Mononuclear cell (primary cell): ENCODE measurements at regions not wholly inside any gene's neighbourhood (a gene's known extent, or its start where the extent isn't known, plus 50 kb on each side); places are given as distances from the start of the nearest gene placed in this dataset.

Source experiments
- H3K27me3 ChIP-seq: 2 replicates; pipeline ENCODE4 v1.6.0; 2011; ENCODE audit warnings: low read length, control low read depth; ENCODE audit not compliant: insufficient read depth
- H3K4me1 ChIP-seq: 2 replicates; pipeline ENCODE4 v1.5.1; 2011; ENCODE audit warnings: mild to moderate bottlenecking, low read length, control low read depth; ENCODE audit not compliant: insufficient read depth
- H3K4me3 ChIP-seq: 2 replicates; pipeline ENCODE4 v1.5.1; 2011; ENCODE audit warnings: mild to moderate bottlenecking, low read length, moderate library complexity
- H3K9me3 ChIP-seq: 2 replicates; pipeline ENCODE4 v1.5.1; 2011; ENCODE audit warnings: low read depth, mild to moderate bottlenecking, control low read depth, low read length

GRCh38 chr11:10942620-10943019 is 84.8 kb upstream of the ZBED5 start:
- no peak overlapping the region for H3K4me3 ChIP-seq
- no peaks in the 10 kb centered on the region for H3K27me3 ChIP-seq
- H3K4me1 ChIP-seq = no peaks in the 10 kb centered on the region
- H3K9me3 ChIP-seq = no peaks in the 10 kb centered on the region

GRCh38 chr11:10941871-10942270 is 84.0 kb upstream of the ZBED5 start:
- H3K27me3 ChIP-seq = no peaks in the 10 kb centered on the region
- no peaks in the 10 kb centered on the region for H3K9me3 ChIP-seq
- no peaks in the 10 kb centered on the region for H3K4me1 ChIP-seq
- no peak overlapping the region for H3K4me3 ChIP-seq

GRCh38 chr11:10941414-10941813 is 83.6 kb upstream of the ZBED5 start:
- Histone ChIP-seq H3K9me3 (no peaks in the 10 kb centered on the region), H3K4me1 (no peaks in the 10 kb centered on the region), H3K4me3 (no peak overlapping the region), H3K27me3 (no peaks in the 10 kb centered on the region)

DNA sequence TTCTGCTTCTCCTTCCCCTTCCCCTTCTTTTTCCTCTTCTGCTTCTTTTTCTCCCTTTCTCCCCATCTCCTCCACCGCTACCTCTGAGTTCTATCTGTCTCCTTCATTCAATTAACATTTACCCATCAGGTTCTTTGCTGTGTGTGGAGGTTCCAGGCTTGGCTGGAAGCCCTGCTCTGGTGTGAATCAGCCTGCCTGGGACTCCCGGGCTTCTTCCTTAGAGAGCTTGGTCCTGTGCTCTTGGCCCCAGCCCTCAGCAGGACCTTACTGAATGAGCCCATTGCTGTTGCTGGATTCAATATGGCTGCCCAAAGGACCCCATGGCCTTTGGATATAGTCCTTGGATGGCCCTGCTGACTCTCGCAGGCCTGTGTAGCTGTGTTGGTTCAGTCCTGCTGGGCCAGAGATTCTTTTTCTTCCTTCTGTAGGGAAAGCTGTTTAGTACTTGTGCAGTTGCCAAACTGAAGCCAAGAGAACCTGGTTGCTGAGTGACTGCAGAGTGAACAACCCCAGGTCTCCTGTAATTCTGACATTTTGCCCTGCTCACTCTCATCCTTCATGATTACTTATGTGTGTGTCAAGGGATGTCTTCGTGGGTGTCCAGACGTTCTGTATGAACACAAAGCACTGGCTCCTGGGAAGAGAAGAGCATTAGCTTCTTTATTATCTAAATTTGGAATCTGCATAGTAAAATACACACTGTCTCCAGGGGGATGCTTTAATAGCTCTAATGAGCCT is 81.0 kb upstream of the ZBED5 start:
- Histone ChIP-seq H3K27me3 (peaks cover 15% of the 10 kb centered on the region), H3K4me1 (peaks cover 8% of the 10 kb centered on the region), H3K4me3 (no peak overlapping the region), H3K9me3 (no peaks in the 10 kb centered on the region)

- H3K4me1 ChIP-seq = peaks cover 9% of the 10 kb centered on the region
- no peak overlapping the region for H3K4me3 ChIP-seq
- peaks cover 18% of the 10 kb centered on the region for H3K27me3 ChIP-seq
- no peaks in the 10 kb centered on the region for H3K9me3 ChIP-seq
Measured at GRCh38 chr11:10938231-10938630, 80.4 kb upstream of the ZBED5 start.

GRCh38 chr11:10937385-10937771 is 79.5 kb upstream of the ZBED5 start:
- H3K27me3 ChIP-seq = peaks cover 26% of the 10 kb centered on the region
- no peak overlapping the region for H3K4me3 ChIP-seq
- no peaks in the 10 kb centered on the region for H3K9me3 ChIP-seq
- peaks cover 9% of the 10 kb centered on the region for H3K4me1 ChIP-seq

DNA sequence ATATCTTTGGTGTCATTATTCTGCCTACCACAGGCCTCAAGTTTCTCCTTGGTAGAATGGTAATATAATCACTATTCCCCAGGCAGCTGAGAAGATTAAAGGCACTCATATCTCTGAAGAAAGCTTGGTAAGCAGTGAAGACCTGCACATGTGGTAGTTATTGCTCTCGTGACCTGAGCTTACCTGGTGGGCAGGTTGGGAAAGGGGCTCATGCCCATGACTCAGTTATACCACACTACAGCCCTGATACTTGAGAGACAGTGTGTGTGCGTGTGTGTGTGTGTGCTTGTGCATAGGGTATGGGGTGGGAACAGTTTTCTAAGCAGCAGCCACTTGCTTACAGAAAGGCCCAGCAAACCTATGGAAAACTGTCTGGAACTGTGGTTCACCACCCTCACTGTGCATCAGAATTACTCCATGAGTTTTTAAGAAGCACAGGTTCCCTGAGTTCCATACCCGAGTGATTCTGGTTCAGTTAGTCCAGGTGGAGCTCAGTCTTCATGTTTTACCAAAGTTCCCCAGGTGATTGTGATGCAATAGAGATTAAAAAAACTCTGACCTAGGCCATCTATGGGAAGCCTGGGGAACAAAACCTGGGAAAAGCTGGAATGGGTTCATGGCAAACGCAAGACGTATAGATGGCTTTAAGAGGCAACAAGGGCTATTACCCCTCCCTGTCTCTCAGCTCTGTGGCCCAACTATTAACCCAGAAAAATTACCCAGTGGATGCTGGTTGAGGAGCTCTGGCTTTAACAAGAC is 79.0 kb upstream of the ZBED5 start:
- H3K4me3 ChIP-seq = no peak overlapping the region
- peaks cover 10% of the 10 kb centered on the region for H3K4me1 ChIP-seq
- H3K9me3 ChIP-seq = no peaks in the 10 kb centered on the region
- peaks cover 29% of the 10 kb centered on the region for H3K27me3 ChIP-seq

- H3K4me1 ChIP-seq = peaks cover 25% of the 10 kb centered on the region
- H3K4me3 ChIP-seq = no peak overlapping the region
- H3K9me3 ChIP-seq = no peaks in the 10 kb centered on the region
- peaks cover 41% of the 10 kb centered on the region for H3K27me3 ChIP-seq
Measured at GRCh38 chr11:10935015-10935559, 77.2 kb upstream of the ZBED5 start.

DNA sequence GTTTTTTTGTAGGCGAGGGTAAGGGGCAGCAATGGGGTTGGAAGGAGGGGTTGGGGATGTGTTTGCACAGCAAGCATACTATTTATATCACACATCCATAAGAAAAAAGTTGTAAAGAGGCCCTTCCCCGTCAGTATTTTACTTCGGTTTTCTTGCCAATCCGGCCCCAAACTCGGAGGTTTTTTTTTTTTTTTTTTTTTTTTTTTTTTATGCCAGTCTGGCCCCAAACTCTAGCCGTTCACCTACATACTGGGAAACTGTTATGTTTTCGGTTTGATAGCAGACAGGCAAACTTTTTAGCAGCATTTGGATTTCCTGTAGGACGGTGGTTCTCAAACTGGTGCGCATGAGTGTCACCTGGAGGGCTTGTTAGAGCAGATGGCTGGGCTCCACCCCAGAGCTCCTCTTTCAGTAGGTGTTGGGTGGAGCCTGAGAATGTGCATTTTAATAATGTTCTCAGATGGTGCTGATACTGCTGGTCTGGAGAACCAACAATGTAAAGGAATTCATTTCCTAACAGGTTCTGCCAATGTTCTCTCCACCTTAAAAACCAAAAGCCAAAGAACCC is 76.5 kb upstream of the ZBED5 start:
- Histone ChIP-seq H3K27me3 (peaks cover 48% of the 10 kb centered on the region), H3K4me1 (peaks cover 25% of the 10 kb centered on the region), H3K9me3 (no peaks in the 10 kb centered on the region), H3K4me3 (no peak overlapping the region)

DNA sequence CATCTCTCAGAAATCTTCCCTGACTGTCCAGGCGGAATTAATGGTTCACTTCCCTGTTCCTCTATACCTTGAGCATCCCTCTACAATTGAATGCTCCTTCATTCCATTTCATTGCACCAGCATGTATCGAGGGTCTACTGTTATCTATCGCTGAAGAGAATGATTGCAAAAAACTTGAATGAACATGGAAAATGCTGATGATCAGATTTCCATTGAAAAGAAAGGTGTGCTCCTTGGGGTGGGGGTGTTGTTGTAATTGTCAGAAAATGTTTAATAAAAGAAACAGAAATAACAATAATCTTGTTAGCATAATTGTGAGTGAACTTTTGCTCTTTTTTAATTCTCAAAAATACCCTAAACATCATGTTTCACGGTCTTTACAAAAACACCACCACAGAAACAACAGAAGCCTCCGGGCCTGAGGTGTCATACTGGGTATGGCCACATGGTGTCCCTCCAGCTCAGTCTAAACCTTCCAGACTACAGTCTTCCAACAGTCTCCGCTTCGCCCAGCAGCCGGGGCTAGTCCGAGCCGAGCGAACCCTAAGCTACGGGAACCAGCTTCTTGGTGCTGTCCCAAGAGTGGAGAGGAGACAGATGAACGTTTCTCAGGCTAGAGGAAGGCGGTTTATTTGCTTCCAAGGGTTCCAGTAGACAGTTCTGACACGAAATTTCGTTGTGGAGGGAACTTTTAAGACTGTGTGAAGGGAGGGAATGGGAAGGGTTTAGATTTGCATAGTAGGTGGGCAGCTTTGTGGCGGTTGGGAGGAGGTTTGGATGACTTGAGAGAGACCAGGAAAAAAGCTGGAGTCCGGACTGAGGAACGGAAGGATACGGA is 75.8 kb upstream of the ZBED5 start:
- peaks cover 25% of the 10 kb centered on the region for H3K4me1 ChIP-seq
- H3K4me3 ChIP-seq = no peak overlapping the region
- no peaks in the 10 kb centered on the region for H3K9me3 ChIP-seq
- H3K27me3 ChIP-seq = peaks cover 55% of the 10 kb centered on the region

- peaks cover 25% of the 10 kb centered on the region for H3K4me1 ChIP-seq
- H3K4me3 ChIP-seq = no peak overlapping the region
- H3K9me3 ChIP-seq = no peaks in the 10 kb centered on the region
- peaks cover 59% of the 10 kb centered on the region for H3K27me3 ChIP-seq
Measured at GRCh38 chr11:10932976-10933375, 75.1 kb upstream of the ZBED5 start.

DNA sequence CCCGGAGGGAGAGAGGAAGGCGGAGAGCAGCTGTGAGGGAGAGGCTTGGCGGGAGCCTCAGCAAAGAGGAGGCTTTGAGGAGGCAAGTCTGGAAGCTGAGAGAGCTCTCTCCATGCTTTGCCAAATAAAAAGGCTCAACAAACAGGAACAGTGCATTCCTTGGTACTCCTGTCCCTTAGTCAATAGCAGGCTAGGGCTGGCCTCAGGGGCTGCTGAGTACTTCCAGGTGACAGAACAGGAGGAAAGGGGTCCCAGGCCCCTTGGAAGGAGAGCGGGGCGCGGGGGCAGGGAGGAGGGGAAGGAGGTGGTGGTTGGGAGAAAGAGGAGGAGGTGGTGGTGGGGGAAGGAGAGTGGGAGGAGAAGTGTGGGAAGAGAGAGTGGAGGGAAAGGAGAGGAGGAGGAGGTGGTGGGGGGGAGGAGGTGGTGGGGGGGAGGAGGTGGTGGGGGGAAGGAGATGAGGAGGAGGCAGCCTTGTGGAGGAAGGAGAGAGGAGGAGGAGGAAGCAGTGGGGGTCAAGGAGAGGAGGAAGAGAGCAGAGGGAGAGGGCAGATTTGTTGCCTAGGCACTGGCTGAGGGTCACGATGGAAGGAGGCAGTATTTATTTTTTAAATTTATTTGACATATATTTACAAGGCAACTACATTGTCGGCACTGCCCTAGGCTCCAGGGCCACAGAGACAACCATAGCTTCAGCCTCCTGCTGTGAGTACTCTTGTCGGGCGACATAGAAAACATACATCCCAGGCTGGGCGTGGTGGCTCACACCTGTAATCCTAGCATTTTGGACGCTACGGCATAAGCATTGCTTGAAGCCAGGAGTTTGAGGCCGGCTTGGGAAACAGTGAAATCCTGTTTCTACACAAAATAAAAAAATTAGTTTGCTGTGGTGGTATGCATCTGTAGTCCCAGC is 74.2 kb upstream of the ZBED5 start:
- Histone ChIP-seq H3K27me3 (peaks cover 65% of the 10 kb centered on the region), H3K4me3 (no peak overlapping the region), H3K4me1 (peaks cover 25% of the 10 kb centered on the region), H3K9me3 (no peaks in the 10 kb centered on the region)

DNA sequence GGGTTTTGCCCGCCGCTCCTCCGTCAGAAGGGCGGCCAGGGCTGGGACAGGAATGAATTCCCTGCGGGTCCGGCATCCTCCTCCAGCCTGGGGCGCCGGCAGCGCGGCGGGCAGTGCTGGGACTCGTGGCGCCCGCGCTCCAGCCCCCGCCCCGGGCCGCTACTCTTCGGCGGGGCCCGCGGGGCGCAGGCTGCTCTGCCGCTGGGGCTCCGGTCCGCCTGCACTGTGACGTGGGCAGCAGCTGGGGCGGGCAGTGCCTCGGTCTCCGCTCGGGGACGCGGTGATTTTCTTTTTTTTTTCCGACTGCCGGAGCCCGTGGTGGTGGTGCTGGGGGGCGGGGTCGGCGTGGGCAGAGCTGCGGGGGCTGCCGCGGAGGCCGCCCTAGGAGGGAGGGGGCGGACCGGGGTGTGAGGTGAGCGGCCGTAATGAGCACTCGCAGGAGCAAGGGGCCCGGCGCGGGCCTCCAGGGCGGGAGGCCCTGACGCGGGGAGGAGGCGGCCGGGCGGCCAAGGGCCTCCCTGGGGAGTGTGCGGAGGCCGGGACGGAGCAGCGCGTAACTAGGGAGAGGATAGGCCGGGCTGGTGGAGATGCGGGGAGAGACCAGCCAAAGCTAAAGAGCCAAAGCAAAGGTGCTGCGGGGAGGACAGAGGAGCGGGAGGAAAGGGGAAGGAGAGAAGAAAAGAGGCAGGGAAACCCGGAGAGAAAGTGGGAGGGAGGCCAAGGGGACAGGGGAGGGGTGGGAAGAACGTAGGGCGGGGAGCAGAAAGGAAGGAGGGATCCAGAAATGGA is 73.3 kb upstream of the ZBED5 start:
- H3K27me3 ChIP-seq = peaks cover 65% of the 10 kb centered on the region
- H3K9me3 ChIP-seq = no peaks in the 10 kb centered on the region
- peak overlapping the region; percentile 40 for H3K4me3 ChIP-seq
- peaks cover 25% of the 10 kb centered on the region for H3K4me1 ChIP-seq
